GDM1 (cell line): ENCODE measurements at regions not wholly inside any gene's neighbourhood (a gene's known extent, or its start where the extent isn't known, plus 50 kb on each side); places are given as distances from the start of the nearest gene placed in this dataset.
"Not testable (repeated sequence)": the region's sequence is repeated elsewhere in the genome, so short reads cannot be mapped to it uniquely, and the experiment has no call there.

Source experiments
- DNase-seq: peaks from one replicate; lab custom pipeline; 2025; lab: John Stamatoyannopoulos, UW

DNA sequence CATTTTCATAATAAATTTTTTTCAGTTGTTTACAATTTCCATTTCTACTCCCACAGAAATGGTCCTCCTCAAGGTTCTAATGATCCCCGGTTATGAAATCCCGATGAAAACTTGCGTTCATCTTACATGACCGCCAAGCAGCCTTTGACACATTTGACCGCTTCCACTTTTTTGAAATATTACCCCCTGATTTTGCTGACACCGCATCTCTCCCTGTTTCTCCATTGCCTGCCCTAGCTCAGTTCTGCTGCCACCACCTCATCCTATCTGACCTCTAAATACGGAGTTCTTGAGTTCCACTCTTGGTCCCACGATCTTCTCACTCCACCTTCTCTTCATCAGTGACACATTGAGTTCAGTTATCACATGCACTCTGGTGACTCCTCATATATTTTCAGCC is 74.1 kb downstream of the SLC35B3 start:
- DNase-seq, result no peak

DNA sequence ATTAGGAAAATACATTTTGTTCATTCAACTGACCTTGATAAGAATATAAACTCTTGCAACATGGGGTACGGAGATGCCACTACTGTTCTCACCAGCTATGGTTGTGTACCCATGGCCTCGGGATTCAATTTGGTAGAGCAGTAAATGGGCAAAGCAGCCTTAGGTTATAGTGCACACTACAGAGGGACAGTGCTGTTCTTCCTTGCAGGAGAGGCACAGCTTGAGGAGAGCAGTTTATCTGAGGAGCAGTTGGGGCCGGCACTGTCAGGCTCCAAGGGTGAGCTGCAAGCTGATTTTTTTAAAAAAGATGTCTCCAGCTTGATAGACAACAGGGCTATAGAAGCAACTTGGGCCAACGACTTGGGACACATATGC is 82.4 kb downstream of the SLC35B3 start:
- no peak for DNase-seq

DNA sequence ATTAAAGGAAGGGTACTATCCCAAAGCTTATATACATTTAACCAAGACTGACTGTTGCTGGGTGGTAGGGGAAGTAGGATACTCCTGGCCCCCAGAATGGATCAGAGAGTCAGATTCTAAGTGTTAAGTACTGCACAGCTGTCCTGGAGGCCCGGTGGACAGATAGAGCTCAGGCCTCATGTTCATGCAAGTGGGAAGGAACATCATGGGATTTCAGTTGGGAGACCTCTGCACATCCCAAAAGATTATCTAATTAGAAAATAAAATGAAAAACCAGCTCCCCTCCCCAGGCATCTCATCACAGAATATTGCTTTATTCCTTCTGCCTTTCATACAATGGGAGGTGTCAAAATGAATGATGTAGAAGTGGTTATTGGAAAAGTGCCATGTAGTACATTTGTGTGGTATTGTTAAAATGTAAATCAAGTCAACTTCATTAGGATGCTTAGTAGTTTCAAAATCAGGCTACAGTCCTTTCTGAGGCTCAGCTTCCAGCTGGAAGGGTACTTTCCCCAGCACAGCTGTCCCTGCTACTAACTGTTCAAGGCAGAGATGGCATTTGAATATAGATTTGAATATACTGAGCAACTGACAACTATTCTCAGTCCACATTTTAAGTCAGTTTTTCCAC is 82.9 kb downstream of the SLC35B3 start:
- DNase-seq, result no peak

DNA sequence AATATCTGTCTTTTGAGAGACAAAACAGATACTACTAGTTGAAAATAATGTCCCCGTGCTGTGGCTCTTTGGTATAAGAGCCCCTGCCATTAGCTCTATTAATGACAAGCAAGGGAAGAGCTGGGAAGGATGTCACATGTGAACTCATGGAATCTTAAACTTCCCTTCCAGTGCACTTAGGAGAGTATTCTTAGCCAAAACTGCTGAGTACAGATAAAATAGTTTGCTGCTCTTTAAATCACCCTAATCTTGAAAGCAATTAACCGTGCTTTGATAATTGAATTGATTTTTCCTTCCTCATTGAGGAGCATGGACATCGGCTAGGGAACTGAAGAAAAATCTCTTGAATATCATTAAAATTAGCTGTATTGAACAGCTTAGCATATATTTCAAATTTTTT is 91.7 kb downstream of the SLC35B3 start:
- no peak for DNase-seq

DNA sequence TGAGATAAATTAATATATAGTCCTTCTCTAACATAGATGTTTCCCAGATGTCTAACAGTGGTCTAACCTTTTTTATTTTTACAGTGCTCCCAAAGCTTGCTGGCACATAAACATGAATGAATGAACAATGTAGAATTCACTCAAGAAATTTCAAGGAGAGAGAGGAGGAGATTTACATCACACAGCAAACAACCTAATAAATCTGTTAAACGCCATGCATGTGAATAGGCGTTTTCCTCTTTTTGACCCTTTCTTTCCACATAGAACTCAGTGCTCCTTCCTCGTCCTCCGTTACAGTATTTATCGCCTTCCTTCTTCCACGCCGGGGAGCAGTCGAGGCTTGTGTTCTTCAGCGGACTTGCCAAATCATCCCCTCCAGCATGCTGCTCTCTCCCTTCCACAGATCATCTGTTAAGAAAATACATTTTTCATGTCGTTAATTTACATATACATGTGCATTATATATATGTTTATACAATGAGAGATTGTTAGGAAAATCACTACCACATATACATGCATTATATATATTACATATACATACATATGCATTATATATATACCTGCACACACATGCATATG is 93.0 kb downstream of the SLC35B3 start:
- no peak for DNase-seq

DNA sequence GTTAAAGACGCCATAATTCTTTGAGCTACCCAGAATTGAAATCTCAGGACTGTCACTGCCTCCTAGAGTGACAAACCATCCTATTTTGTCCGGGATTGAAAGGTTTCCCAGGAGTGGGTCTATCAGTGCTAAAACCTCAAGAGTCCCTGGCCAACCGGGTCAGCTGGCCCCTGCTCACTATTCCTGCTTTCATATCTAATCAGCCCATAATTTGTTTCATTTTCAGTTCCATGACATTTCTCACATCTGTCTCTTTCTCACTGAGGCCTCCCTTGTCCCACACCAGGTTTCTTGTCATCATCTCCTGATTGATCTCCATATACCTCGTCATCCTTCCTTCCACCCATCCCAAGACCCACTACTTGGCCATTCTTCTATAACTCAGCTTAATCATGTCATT is 98.2 kb downstream of the SLC35B3 start:
- DNase-seq, result no peak

DNA sequence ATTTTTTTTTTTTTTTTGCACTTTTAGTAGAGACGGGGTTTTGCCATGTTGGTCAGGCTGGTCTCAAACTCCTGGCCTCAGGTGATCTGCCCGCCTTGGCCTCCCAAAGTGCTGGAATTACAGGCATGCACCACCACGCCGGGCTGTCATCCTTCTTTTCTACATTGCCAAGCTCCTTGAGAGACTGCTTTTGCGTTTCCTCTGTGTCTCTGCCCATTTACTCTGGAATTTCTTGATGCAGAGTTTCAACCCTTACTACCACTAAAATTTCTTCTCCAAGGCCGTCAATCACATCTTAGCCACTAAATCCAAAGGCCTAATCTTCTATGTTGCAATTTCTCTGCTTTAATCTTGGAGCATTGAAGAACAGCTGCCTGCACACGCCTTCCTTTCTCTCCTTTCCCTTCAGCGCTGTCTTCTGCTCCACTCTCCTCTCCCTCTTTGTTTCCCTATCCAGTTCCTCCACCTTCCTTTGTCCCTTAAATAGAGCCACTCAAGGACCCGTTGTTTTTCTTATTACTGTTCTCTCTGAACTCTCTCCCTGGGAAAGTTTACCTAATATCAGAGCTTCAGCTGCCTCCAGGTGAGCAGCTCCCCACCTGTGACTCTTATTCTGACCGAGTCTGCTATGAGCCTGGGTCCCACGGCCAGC is 98.8 kb downstream of the SLC35B3 start:
- no peak for DNase-seq

DNA sequence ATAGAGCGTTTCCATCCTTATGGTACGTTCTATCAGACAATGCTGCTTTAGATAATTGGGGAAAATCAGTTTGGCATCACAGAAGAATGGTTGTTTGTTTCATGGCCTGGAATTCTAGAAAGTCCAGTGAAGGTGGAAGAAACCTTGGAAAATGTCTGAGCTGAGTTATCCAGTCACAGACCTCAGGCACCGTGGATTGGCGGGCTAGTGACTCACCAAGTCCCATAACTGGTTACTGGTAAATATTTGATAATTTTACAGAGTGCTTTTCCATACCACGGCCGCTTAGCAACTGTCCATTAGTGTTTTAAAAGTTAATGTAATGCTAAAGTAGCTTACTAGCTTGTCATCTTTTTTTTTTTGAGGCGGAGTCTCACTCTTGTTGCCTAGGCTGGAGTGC is 99.4 kb downstream of the SLC35B3 start:
- DNase-seq, result no peak

DNA sequence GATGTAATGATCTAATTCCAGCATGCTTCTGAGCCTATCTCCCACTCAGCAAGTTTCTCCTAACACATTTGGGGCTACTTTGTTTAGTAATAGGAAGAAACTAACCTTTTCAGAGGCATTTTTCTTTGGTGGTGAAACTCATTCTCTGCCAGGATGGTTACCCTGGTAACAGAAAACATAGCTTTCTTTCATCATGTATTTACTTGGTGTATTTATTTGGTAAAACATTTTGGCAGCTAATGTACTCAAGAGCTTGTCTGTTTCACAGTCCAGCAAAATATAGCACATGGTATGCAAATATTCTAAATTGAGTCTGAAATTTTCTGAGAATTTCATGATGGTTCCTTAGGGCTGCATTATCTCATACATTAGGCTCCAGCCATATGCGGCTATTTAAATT is 100.0 kb downstream of the SLC35B3 start:
- no peak for DNase-seq

DNA sequence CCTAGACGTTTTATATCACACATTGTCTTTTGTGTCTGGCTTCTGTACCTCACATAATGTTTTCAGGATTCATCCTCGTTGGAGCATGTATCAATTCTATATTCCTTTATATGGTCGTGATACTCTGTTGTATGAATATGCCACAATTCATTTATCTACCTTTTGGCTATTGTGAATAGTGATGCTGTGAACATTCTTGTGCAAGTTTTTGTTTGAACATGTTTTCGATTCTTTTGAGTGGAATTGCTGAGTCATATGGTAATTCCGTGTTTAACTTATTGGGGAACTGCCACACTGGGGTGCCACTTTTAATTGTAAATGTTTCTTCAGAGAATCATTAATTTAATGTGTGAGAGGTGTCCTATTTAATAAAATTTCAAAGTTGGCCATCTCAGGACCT is 101.2 kb downstream of the SLC35B3 start:
- DNase-seq, result no peak

DNA sequence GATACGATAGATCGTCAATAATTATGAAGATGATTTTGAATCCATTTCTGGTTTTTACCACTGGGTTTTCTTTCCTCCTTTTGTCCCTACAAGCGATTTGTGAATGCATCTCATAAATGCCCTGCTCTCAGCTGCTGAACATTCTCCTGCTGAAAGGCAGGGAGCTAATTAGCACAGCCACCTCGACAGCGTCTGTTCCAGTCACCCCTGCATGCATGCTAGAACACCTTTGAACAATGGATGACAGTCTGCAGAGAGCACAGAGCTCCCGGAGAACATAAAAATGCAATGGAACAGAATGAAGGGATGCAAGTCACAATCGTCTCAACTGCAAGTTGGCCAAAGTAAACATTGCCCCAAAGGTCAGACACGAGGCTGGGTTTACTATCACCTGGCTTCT is 105.8 kb downstream of the SLC35B3 start:
- DNase-seq, result no peak

DNA sequence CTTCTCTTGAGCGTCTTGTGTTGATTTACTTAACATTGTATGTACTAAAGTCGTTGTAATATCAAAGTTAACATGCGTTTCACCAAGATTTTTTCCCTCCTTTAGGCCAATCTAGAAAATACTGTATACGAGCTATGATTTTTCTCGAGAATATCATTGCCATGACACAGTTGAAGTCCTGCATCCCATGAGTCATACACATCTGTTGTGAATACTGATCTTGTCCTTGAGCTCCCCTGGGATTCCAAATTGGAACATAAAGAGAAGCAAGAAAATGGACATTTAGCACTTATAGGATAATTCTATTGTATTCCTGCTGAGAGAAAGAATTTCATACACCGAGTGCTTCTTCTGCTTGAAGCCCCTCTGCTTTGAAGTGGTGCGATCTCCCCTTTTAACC is 109.6 kb downstream of the SLC35B3 start:
- DNase-seq, result no peak

DNA sequence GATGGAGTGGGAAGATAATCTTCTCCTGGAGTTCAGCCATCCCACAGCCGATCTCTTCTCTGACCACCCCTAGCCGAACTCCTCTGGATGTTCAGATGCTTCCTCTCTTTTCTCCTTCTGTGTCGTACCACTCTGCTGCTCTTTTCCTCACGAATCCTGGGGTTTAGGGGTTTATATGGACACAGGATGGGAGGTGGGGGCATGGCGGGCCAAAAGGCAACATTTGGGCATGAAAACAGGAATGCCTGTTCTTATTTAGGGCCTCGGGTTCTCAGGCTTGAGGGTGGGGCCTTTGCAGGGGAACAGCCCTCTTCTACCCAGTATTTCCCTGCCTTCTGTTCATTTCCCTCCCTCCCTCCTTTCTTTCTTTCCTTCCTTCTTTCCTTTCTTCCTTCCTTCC is 112.7 kb downstream of the SLC35B3 start:
- no peak for DNase-seq

DNA sequence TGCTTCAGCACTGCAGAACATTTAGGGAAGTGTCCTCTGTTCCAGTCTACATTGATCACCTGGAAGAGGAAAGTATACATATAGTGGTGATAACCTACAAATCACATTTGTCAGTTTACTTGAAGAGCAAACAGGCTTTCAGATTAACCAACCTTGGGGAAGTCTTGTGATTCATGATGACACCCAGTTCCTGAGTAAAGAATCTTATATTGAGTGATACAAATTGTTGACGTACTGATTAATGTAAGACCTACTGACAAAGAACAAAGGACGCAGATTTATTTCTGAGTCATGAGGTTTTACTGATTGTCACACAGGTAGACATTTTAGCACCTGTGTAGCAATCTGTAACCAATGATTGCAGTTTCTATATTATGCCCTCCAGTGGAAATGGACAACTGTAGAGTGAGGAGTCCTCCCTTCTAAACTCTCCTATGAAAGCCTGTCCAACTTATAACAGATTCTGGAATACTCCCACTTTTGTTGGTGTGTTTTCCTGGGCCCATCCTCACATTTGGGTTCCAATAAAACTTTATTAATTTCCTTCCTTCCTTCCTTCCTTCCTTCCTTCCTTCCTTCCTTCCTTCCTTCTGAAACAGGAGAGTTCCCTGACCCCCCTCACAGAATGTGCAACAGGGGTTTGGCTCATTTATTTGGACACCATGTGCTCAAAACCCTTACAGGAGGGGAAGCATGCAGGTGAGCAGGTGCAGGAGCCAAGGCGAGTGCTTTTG is 113.5 kb downstream of the SLC35B3 start:
- DNase-seq, result no peak

DNA sequence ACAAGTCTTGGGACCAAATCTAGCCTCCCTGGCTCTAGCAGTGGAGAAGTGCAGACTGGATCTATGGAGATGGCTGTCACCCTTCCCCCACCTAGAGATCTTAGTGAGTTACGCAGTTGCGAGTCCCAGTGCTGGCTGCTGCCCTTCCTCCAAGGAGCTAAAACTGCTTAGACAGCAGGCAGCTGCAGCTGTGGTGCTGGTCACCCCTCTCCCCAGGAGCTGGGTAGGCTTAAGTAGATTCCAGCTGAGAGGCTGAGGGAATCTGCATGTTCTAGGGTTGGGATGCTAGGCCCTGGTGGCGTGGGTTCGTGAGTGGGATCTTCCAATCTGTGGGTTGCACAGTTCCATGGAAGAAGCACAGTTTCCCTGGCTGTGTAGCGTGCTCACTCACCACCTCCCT is 120.2 kb downstream of the SLC35B3 start:
- no peak for DNase-seq

DNA sequence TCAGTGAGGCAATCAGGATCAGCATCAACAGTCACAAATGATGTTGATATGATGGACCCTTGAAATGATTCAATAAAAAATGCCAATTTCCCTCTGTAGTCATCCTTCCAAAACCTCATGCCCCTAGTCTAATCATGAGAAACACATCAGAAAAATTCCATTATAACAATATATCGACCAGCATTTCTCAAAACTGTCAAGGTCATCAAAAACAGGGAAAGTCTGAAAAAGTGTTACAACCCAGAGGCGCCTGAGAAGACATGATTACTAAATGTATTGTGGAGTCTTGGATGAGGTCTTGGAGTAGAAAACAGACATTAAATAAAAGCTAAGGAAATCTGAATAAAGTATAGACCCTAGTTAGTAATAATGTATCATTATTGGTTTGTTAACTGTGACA is 133.8 kb downstream of the SLC35B3 start:
- DNase-seq, result no peak

DNA sequence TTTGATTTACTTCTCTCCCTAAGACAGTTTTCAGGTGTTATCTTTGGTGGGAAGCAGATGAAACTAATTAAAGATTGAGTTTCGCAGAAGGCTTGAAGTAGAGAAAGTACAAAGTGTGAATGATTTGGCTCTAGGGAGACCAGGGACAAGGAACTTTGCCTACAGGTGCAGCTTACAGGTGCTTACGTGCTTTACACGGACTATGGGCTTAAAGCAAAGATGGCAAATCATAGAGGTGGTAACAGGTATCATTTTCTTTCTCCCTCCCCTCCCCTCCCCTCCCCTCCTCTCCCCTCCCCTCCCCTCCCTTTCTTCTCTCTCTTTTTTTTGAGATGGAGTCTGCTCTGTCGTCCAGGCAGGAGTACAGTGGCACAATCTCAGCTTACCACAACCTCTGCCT is 136.3 kb downstream of the SLC35B3 start:
- DNase-seq, result no peak

DNA sequence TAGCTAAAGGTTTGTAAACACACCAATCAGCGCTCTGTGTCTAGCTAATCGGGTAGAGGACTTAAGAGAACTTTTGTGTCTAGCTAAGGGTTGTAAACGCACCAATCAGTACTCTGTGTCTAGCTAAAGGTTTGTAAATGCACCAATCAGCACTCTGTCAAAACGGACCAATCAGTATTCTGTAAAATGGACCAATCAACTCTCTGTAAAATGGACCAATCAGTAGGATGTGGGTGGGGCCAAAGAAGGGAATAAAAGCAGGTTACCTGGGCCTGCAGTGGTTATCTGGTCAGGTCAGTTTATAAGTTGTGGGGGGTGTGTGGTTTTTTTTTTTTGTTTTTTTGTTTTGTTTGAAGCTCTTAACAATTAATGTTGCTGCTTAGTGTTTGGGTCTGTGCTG is 152.4 kb downstream of the SLC35B3 start:
- DNase-seq, result not testable (repeated sequence)

DNA sequence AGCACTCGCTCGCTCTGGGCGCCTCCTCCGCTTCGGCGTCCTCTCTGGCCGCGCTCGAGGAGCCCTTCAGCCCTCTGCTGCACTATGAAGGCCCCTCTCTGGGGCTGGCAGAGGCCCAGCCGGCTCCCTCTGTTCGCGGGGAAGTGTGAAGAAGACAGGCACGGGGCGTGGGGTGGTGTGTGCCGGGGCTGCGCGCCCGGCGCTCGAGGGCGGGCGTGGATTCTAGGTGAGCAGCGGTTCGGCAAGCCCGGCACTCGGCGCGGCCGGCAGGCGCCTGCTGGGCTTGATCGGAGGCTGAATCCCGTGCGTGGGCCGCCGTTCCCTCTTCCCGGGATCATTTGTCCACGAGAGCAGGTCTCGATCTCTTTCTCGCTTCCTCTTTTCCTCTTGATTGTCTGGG is 153.0 kb downstream of the SLC35B3 start:
- no peak for DNase-seq

DNA sequence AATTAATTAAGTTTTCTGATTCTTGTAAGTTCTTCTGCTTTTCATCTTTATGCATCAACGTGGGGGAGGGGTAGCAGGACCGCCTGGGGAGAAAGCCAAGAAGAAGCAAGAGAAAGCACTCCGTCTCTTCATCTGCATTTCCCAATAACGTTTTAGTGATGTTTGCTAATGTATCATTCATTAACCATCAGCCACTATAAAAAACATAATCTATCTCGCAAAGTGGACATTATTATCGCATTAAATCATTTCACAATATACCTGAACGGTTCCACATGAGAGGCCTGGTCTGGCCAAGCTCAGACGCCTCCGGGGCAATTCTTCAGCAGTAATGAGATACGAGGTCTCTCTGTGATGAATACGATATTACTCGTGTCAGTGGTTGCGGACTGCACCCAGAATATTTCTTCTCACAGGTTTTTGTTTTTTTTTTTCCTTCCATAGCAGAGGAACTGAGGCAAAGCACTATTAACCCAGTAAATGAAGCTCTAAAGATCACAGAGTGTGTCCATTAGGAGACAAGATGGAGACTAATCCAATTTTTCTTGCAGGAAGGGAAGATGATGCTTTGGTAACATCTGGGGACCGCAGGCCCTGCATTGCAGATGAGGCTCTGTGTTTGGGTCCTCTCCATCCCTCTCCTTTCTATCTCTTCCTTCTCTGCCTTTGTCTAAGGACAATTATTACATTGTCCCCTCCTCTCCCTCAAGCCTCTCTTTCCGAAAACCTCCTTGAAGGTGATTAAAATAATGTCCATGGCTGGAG is 156.1 kb downstream of the SLC35B3 start:
- no peak for DNase-seq

DNA sequence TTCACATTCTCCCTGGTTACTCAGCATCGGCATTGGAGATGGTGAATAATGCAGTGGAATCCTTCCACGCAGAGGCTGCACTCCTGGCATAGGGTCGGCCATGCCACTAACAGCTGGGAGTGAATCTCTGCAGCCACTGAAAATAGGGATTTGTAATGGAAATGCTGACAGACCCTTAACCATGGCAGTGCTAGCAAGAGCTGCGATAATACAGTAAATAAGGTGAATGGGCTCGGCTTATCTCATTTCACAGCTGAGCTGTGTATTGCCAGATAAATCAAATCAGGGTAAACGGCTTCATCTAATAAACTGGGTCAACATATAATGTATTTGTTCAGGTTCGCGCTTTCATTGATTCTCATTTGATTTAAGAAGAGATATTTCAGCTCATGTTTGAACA is 156.8 kb downstream of the SLC35B3 start:
- DNase-seq, result no peak

DNA sequence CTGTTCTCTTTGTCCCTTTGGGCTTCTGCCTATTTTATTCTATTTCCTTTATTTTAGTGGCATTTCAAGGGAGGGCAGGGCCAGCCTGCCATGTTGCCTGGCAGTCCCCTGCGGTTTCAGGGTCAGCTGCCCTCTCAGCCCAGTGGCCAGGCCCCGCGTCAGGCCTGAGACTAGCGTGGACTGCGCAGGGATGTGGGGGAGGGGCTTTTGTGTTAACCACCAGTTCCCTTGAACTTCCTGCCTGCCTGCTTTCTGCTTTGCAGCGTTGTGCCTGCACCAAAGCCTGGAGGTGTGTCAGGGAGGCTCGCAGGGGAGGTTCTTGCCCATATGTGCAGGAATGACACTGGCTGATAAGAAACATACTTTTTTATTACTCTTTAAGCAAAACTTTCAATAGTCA is 157.6 kb downstream of the SLC35B3 start:
- no peak for DNase-seq

DNA sequence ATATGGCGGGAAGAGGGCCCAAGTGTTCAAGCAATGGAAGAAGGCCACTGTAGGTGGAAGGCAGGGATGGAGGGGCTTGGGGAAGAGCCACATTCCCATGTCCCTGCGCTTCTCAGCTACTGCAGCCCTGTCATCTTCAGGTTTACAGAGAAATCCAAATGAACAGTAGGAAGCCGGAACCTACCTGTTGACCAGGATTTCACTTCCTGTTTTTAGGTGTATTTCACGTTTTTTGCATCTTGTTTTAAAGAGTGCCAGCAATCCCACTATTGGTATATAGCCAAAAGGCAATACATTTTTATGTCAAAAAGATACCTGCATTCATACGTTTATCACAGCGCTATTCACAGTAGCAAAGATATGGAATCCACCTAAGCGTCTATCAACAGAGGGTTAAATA is 159.2 kb downstream of the SLC35B3 start:
- DNase-seq, result no peak
